GM19372 (cell line): ENCODE measurements at regions not wholly inside any gene's neighbourhood (a gene's known extent, or its start where the extent isn't known, plus 50 kb on each side); places are given as distances from the start of the nearest gene placed in this dataset.

Experiments used
- ATAC-seq: cut with Tn5 transposase; IDR thresholded peaks from one replicate; pipeline ENCODE4 v1.9.1; 2021; ENCODE audit warnings: mild to moderate bottlenecking, low read depth, moderate library complexity; ENCODE audit not compliant: unreplicated experiment

DNA sequence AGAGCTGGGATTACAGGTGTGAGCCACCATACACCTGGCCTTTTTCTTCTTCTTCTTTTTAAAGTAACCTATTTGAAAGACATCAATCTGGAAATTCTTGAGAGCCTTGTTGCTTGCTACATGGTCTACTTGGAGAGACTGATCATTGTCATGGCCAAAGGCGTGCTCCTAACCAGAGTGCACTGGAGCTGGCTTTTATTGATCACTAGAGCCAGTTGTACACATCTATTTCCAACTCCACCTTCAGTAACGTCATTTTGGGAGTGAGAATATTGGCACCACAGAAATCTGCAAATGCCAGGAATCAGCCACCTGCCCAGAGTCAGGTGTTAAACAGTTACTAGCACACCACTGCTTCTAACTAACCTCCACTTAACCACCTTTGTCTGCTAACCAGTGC, 735.1 kb downstream of the TYW1 start:
- no peak for ATAC-seq

GRCh38 chr7:67732898-67733297, 736.3 kb downstream of the TYW1 start:
- no peak for ATAC-seq

GRCh38 chr7:67738145-67738544, 741.5 kb downstream of the TYW1 start:
- ATAC-seq: no peak

GRCh38 chr7:67738958-67739357, 742.3 kb downstream of the TYW1 start:
- no peak for ATAC-seq

DNA sequence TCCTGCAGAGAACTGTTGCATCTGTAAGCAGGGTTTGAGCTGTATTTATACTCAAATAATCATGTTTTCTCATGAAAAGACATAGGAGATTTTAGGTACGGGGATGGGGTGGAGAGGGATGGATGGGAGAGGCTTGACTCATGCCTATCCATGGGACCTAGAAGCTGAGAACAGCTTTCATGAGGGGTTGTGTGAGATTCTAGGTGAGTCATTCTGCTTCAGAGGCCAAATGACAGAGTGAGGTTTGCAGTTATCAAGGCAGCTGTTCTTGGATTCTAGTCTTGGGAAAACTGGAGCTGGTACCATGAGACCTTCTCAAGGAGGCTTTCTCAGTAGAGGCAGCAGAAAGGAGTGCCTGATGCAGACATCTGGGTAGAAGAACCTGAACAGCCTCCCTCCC, 746.9 kb downstream of the TYW1 start:
- no peak for ATAC-seq

- ATAC-seq: no peak
Observed at GRCh38 chr7:67752227-67752626, 755.6 kb downstream of the TYW1 start.

DNA sequence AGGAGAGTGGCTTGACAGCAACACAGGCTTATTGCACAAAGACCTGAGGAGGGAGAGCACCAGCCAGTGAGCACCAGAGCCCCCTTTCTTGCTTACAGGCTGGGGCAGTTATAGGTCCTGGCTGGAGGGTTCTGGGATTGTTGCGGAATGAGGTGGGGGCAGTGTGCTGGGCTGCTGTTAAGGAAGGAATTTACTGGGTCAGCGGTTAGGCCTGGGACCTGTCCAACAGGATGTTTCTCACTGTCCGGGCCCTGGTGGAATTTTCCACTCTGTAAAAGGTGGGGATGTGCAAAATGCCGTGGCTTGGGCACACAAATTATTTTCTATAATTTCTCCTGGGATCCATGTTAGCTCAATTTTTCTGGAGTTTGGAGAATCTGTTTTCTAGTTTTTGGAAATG, 757.3 kb downstream of the TYW1 start:
- ATAC-seq: no peak

DNA sequence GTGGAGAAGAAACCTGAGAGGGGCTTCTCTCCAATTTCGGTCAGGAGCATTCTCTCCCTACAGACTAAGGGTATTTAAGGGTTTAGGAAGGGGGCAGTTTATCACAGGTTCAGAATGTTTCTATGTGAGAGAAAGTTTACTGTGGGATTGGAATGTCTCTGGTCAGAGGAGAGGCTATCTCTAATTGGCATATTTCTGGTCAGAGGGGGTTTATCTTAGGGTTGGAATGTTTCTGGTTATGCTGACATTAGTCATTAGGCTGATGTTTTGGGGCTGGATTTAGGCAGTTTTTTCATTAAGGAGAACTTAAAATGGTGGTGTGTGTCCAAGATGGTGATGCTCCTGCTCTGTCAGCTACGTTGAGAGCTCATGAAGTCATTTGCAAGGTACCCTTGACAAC, 758.0 kb downstream of the TYW1 start:
- ATAC-seq: no peak

DNA sequence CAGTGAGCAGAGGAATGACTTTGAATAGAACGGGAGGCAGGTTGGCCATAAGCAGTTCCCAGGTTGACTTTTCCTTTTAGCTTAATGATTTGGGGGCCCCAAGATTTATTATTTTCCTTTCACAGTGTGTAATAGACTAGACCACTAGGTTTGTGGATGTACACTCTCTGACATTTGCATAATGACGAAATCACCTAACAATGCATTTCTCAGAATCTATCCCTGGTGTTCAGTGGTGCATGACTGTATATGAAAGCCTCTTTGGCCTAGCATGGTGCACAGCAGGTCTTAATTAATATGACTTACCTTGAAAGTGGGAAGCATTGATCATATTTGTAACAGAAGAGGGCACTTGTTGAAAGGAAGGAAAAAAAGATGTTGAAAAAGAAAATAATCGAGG, 761.9 kb downstream of the TYW1 start:
- no peak for ATAC-seq

GRCh38 chr7:67760971-67761370, 764.3 kb downstream of the TYW1 start:
- no peak for ATAC-seq

DNA sequence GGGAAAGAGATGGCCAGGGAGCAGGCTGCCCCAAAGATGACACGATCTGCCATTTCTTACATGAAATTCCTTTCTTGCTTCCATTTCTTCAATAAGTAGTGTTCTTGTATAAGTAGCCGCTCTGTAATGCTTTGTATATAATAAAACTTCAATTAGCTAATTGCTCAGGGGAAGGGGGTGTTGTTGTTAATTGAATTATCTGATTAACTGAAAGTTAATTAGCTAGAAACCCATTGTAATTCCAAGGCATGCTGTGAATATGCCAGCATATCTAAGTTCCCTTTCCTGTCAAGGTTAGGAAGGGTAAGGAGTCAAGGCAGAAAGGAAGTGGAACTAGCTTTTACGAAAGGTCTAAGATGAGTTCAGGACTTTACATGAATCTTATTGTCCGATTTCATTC, 765.9 kb downstream of the TYW1 start:
- no peak for ATAC-seq

GRCh38 chr7:67764289-67764688, 767.7 kb downstream of the TYW1 start:
- ATAC-seq: no peak

GRCh38 chr7:67765481-67766175, 769.0 kb downstream of the TYW1 start:
- ATAC-seq: no peak

DNA sequence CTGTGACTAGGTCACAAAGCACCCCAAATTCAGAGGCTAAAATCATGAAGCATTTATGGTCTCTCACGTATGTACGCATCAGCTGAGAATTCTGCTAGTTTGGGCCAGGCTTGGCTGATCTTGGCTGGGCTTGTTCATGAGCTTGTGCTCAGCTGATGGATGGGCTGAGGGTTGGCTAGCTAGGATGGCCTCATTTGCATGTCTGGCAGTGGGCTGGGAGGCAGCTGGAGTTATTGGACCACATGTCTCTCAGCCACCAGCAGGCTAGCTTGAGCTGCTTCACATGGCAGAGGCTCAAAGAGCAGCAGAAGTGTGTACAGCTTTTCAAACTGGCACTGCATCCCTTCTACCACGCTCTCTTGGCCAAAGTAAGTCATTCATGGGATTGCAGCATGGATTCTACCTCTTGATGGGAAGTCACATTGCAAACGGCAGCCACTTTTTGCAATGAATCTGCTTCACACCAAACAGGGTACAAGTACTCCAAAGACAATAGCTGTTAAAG, 770.3 kb downstream of the TYW1 start:
- no peak for ATAC-seq

- ATAC-seq: no peak
Observed at GRCh38 chr7:67771846-67772605, 775.4 kb downstream of the TYW1 start.

DNA sequence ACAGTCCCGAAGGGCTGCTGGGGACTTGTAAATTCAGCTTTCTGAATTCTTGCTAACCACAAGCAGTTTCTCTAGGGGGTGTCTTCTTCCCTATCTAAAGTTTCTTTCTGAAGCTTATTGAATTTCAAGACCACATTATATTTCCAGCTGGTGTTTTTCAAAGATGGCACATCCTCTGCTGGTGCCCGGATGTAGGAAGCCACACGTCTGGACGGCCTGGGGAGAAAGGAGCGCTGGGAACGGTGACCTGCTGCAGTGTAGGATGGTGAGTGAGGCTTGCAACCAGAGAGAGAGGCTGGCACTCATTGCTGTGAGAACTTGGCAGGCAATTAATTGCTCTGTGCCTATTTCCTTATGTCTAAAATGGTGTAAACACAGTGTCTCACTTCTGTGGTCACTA, 776.4 kb downstream of the TYW1 start:
- no peak for ATAC-seq

DNA sequence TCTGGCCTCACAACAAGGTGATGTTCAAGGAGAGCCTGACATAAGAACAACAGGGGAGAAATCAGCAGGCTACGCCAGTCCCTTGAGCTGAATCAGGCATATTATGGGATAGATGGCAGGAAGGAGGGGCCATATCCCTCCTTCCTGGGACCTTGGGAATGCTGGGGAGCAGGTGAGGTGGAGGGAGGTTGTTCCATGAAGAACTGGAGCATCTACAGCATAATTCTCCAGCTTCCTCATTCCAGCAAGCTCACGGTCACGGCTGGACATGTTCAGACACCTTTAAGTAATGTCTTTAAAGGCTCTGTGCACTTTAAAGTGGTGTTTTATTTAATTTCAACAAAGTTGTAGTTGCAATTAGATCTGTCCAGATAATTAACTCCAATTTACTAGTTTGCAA, 780.5 kb downstream of the TYW1 start:
- ATAC-seq: no peak

- no peak for ATAC-seq
Observed at GRCh38 chr7:67781841-67782240, 785.2 kb downstream of the TYW1 start.

GRCh38 chr7:67786021-67786420, 789.4 kb downstream of the TYW1 start:
- ATAC-seq: no peak

DNA sequence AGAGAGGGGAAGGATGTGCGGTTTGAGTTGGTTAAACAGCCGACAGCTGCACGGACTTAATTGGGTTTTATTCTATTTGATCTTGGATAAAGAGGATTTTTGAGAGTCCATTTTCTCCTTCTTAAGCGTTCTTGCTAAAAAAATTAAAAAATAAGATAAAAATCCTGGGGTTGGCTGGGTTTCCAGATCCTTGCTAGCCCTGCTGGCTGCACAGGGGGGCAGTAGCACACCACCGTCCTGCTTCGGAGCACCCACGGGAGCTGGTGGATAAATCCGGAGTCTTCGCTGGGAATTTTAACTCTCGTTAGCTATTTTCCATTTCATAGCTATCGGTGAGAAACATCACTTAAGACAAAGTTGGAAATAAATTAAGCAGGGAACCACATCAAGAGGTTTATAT, 792.0 kb downstream of the TYW1 start:
- no peak for ATAC-seq

GRCh38 chr7:67791918-67792317, 795.3 kb downstream of the TYW1 start:
- no peak for ATAC-seq

GRCh38 chr7:67794544-67794943, 797.9 kb downstream of the TYW1 start:
- ATAC-seq: no peak
